ENCODE measurements at regions not wholly inside any gene's neighbourhood (a gene's known extent, or its start where the extent isn't known, plus 50 kb on each side); places are given as distances from the start of the nearest gene placed in this dataset.

DNA sequence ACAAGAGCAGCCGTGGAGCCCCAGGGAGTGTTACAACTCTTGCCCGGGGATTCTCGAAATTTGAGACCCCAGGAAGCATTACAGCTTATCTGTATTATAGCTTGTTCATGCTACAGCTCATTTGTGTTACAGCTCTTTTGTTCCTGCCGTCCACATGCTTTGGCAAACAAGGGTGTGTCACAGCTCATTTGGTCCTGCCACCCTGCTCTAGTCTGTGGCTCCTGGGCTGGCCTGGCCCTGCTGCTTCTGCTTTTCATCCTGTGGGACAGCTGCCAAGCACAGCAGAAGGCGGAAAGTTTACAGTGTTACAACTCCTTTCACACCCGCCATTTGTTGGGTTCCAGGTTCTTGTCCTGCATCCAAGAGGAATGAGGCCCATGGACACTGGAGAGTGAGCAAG lies 685.0 kb downstream of the SLCO4C1 start:
- Histone ChIP-seq H3K4me2 (no peak overlapping the region), H3K4me1 (ENCODE audit: insufficient read depth) (no peaks in the 10 kb centered on the region), H3F3A (replicated peaks; ENCODE audit: low read depth) (no peaks in the 10 kb centered on the region), H3K4me3 (no peak overlapping the region), H3K36me3 (ENCODE audit: insufficient read depth) (no peaks in the 10 kb centered on the region), H3K27ac (ENCODE audit: low read depth) (no peak overlapping the region), H2AFZ (no peak overlapping the region), H3K79me2 (replicated peaks; ENCODE audit: insufficient read depth) (no peaks in the 10 kb centered on the region), H3K27me3 (ENCODE audit: insufficient read depth) (no peaks in the 10 kb centered on the region), H3K9me2 (ENCODE audit: insufficient read depth) (peaks cover 8% of the 10 kb centered on the region; the same call in 1 of the 2 replicates), H4K20me1 (replicated peaks; ENCODE audit: insufficient read depth) (no peaks in the 10 kb centered on the region)
- Mint-ChIP-seq H3K9me3 (no peaks in the 10 kb centered on the region), H3K36me3 (ENCODE audit: low read depth) (no peaks in the 10 kb centered on the region), H3K4me3 (no peak overlapping the region), H3K4me1 (no peaks in the 10 kb centered on the region), H3K27ac (no peak overlapping the region), H3K27me3 (ENCODE audit: insufficient read depth, low read depth, poor library complexity) (peaks cover 1% of the 10 kb centered on the region)
- no peak for DNase-seq (ENCODE audit: low spot score)
- ATAC-seq = no peak
- TF ChIP-seq, protein P1, sequence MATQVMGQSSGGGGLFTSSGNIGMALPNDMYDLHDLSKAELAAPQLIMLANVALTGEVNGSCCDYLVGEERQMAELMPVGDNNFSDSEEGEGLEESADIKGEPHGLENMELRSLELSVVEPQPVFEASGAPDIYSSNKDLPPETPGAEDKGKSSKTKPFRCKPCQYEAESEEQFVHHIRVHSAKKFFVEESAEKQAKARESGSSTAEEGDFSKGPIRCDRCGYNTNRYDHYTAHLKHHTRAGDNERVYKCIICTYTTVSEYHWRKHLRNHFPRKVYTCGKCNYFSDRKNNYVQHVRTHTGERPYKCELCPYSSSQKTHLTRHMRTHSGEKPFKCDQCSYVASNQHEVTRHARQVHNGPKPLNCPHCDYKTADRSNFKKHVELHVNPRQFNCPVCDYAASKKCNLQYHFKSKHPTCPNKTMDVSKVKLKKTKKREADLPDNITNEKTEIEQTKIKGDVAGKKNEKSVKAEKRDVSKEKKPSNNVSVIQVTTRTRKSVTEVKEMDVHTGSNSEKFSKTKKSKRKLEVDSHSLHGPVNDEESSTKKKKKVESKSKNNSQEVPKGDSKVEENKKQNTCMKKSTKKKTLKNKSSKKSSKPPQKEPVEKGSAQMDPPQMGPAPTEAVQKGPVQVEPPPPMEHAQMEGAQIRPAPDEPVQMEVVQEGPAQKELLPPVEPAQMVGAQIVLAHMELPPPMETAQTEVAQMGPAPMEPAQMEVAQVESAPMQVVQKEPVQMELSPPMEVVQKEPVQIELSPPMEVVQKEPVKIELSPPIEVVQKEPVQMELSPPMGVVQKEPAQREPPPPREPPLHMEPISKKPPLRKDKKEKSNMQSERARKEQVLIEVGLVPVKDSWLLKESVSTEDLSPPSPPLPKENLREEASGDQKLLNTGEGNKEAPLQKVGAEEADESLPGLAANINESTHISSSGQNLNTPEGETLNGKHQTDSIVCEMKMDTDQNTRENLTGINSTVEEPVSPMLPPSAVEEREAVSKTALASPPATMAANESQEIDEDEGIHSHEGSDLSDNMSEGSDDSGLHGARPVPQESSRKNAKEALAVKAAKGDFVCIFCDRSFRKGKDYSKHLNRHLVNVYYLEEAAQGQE (IDR thresholded peaks at IDR 0.05; ENCODE audit: unreplicated experiment) = no peak
- TF ChIP-seq ZNF331 (CRISPR knock-in tag; IDR thresholded peaks at IDR 0.05; ENCODE audit: low read depth) (no peak), EZH2 (IDR thresholded peaks at IDR 0.05; ENCODE audit: low read depth, unreplicated experiment) (no peak), NANOG (IDR thresholded peaks at IDR 0.05; ENCODE audit: borderline replicate concordance) (no peak), JUNB (IDR thresholded peaks at IDR 0.05; ENCODE audit: unreplicated experiment) (no peak)
- TF ChIP-seq, protein P2, sequence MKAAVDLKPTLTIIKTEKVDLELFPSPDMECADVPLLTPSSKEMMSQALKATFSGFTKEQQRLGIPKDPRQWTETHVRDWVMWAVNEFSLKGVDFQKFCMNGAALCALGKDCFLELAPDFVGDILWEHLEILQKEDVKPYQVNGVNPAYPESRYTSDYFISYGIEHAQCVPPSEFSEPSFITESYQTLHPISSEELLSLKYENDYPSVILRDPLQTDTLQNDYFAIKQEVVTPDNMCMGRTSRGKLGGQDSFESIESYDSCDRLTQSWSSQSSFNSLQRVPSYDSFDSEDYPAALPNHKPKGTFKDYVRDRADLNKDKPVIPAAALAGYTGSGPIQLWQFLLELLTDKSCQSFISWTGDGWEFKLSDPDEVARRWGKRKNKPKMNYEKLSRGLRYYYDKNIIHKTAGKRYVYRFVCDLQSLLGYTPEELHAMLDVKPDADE (IDR thresholded peaks at IDR 0.05) = no peak
- TF ChIP-seq, protein P3, sequence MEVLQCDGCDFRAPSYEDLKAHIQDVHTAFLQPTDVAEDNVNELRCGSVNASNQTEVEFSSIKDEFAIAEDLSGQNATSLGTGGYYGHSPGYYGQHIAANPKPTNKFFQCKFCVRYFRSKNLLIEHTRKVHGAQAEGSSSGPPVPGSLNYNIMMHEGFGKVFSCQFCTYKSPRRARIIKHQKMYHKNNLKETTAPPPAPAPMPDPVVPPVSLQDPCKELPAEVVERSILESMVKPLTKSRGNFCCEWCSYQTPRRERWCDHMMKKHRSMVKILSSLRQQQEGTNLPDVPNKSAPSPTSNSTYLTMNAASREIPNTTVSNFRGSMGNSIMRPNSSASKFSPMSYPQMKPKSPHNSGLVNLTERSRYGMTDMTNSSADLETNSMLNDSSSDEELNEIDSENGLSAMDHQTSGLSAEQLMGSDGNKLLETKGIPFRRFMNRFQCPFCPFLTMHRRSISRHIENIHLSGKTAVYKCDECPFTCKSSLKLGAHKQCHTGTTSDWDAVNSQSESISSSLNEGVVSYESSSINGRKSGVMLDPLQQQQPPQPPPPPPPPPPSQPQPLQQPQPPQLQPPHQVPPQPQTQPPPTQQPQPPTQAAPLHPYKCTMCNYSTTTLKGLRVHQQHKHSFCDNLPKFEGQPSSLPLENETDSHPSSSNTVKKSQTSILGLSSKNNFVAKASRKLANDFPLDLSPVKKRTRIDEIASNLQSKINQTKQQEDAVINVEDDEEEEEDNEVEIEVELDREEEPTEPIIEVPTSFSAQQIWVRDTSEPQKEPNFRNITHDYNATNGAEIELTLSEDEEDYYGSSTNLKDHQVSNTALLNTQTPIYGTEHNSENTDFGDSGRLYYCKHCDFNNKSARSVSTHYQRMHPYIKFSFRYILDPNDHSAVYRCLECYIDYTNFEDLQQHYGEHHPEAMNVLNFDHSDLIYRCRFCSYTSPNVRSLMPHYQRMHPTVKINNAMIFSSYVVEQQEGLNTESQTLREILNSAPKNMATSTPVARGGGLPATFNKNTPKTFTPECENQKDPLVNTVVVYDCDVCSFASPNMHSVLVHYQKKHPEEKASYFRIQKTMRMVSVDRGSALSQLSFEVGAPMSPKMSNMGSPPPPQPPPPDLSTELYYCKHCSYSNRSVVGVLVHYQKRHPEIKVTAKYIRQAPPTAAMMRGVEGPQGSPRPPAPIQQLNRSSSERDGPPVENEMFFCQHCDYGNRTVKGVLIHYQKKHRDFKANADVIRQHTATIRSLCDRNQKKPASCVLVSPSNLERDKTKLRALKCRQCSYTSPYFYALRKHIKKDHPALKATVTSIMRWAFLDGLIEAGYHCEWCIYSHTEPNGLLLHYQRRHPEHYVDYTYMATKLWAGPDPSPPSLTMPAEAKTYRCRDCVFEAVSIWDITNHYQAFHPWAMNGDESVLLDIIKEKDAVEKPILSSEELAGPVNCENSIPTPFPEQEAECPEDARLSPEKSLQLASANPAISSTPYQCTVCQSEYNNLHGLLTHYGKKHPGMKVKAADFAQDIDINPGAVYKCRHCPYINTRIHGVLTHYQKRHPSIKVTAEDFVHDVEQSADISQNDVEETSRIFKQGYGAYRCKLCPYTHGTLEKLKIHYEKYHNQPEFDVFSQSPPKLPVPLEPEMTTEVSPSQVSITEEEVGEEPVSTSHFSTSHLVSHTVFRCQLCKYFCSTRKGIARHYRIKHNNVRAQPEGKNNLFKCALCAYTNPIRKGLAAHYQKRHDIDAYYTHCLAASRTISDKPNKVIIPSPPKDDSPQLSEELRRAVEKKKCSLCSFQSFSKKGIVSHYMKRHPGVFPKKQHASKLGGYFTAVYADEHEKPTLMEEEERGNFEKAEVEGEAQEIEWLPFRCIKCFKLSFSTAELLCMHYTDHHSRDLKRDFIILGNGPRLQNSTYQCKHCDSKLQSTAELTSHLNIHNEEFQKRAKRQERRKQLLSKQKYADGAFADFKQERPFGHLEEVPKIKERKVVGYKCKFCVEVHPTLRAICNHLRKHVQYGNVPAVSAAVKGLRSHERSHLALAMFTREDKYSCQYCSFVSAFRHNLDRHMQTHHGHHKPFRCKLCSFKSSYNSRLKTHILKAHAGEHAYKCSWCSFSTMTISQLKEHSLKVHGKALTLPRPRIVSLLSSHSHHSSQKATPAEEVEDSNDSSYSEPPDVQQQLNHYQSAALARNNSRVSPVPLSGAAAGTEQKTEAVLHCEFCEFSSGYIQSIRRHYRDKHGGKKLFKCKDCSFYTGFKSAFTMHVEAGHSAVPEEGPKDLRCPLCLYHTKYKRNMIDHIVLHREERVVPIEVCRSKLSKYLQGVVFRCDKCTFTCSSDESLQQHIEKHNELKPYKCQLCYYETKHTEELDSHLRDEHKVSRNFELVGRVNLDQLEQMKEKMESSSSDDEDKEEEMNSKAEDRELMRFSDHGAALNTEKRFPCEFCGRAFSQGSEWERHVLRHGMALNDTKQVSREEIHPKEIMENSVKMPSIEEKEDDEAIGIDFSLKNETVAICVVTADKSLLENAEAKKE (CRISPR knock-in tag; IDR thresholded peaks at IDR 0.05) = no peak
